GM23338 (cell line): ENCODE measurements at regions not wholly inside any gene's neighbourhood (a gene's known extent, or its start where the extent isn't known, plus 50 kb on each side); places are given as distances from the start of the nearest gene placed in this dataset.

Experiments used
- ATAC-seq: fragments of 200-7000 bp; cut with Tn5 transposase; 3 replicates; pipeline ENCODE4 v1.9.1; 2020
- DNase-seq: peaks from one replicate; pipeline ENCODE4 v3.0.0-alpha.2; 2015; ENCODE audit warnings: low spot score
- H2AFZ ChIP-seq: fragments of 200-600 bp; sonication (generic); 2 replicates; pipeline ENCODE4 v1.8.0; 2016; ENCODE audit warnings: antibody characterized with exemption, mild to moderate bottlenecking, moderate library complexity
- H3F3A ChIP-seq: fragments of 200-600 bp; sonication (generic); replicated peaks from 2 replicates; pipeline ENCODE4 v1.8.0; 2017; ENCODE audit warnings: antibody characterized with exemption, mixed run types, low read depth
- H3K27ac ChIP-seq: fragments of 200-600 bp; sonication (generic); 2 replicates; pipeline ENCODE4 v1.6.1; 2016; ENCODE audit warnings: low read depth
- H3K27me3 ChIP-seq: fragments of 200-600 bp; sonication (generic); 2 replicates; pipeline ENCODE4 v1.8.0; 2016; ENCODE audit warnings: mild to moderate bottlenecking, mixed run types, moderate library complexity; ENCODE audit not compliant: insufficient read depth
- H3K36me3 ChIP-seq: fragments of 200-600 bp; sonication (generic); 2 replicates; pipeline ENCODE4 v1.8.0; 2016; ENCODE audit warnings: mild to moderate bottlenecking; ENCODE audit not compliant: insufficient read depth
- H3K4me1 ChIP-seq: fragments of 200-600 bp; sonication (generic); 2 replicates; pipeline ENCODE4 v1.8.0; 2016; ENCODE audit warnings: mild to moderate bottlenecking, moderate library complexity; ENCODE audit not compliant: insufficient read depth
- H3K4me2 ChIP-seq: fragments of 200-600 bp; sonication (generic); 2 replicates; pipeline ENCODE4 v1.7.1; 2017; ENCODE audit warnings: mixed run types
- H3K4me3 ChIP-seq: fragments of 200-600 bp; sonication (generic); 2 replicates; pipeline ENCODE4 v1.6.1; 2016; ENCODE audit warnings: mixed run types
- H3K79me2 ChIP-seq: fragments of 200-600 bp; sonication (generic); replicated peaks from 2 replicates; pipeline ENCODE4 v1.8.0; 2017; ENCODE audit warnings: mild to moderate bottlenecking; ENCODE audit not compliant: insufficient read depth
- H3K9me2 ChIP-seq: fragments of 200-600 bp; sonication (generic); 2 replicates; pipeline ENCODE4 v1.8.0; 2017; ENCODE audit not compliant: insufficient read depth
- H4K20me1 ChIP-seq: fragments of 200-600 bp; sonication (generic); replicated peaks from 2 replicates; pipeline ENCODE4 v1.8.0; 2017; ENCODE audit warnings: mild to moderate bottlenecking; ENCODE audit not compliant: insufficient read depth
- H3K27ac Mint-ChIP-seq: 2 replicates; pipeline ENCODE4 v1.8.0; 2020; ENCODE audit warnings: inconsistent platforms, mild to moderate bottlenecking, moderate library complexity, mixed read lengths
- H3K27me3 Mint-ChIP-seq: 3 replicates; pipeline ENCODE4 v1.8.0; 2022; ENCODE audit warnings: low read depth, mild to moderate bottlenecking, moderate library complexity, mixed read lengths, inconsistent platforms; ENCODE audit not compliant: insufficient read depth, poor library complexity
- H3K36me3 Mint-ChIP-seq: 3 replicates; pipeline ENCODE4 v1.8.0; 2021; ENCODE audit warnings: low read depth, mild to moderate bottlenecking, inconsistent platforms, moderate library complexity, mixed read lengths
- H3K4me1 Mint-ChIP-seq: 3 replicates; pipeline ENCODE4 v1.8.0; 2020; ENCODE audit warnings: mild to moderate bottlenecking, inconsistent platforms, mixed read lengths
- H3K4me3 Mint-ChIP-seq: 3 replicates; pipeline ENCODE4 v1.8.0; 2021; ENCODE audit warnings: moderate library complexity, mild to moderate bottlenecking, inconsistent platforms, mixed read lengths
- H3K9me3 Mint-ChIP-seq: 3 replicates; pipeline ENCODE4 v1.8.0; 2020; ENCODE audit warnings: moderate library complexity, mild to moderate bottlenecking, inconsistent platforms, mixed read lengths
- CTCF ChIP-seq, 2 experiments: fragments of 200-600 bp in 1 of 2; sonication (generic) in 1 of 2; conservative IDR thresholded peaks; 2 replicates each; pipeline versions ENCODE4 v1.5.1 to v1.6.1; 2016 to 2017; ENCODE audit warnings: antibody characterized with exemption in 2 of 2, low read depth in 2 of 2, mild to moderate bottlenecking in 2 of 2, moderate library complexity in 1 of 2
- ETS1 ChIP-seq: IDR thresholded peaks from 2 replicates; pipeline ENCODE4 v1.6.1; 2016; ENCODE audit warnings: antibody characterized with exemption
- EZH2 ChIP-seq: fragments of 200-600 bp; sonication (generic); IDR thresholded peaks from one replicate; pipeline ENCODE4 v1.8.0; 2017; ENCODE audit warnings: antibody characterized with exemption, mild to moderate bottlenecking, low read depth; ENCODE audit not compliant: unreplicated experiment
- EZH2phosphoT487 ChIP-seq: fragments of 200-600 bp; sonication (generic); IDR thresholded peaks from one replicate; pipeline ENCODE4 v1.8.1; 2018; ENCODE audit warnings: antibody characterized with exemption; ENCODE audit not compliant: unreplicated experiment
- JUNB ChIP-seq: IDR thresholded peaks from one replicate; pipeline ENCODE4 v1.6.1; 2016; ENCODE audit warnings: antibody characterized with exemption; ENCODE audit not compliant: unreplicated experiment
- POLR2AphosphoS5 ChIP-seq: IDR thresholded peaks from 2 replicates; pipeline ENCODE4 v1.6.1; 2016; ENCODE audit warnings: antibody characterized with exemption, low read depth
- STAT1 ChIP-seq: IDR thresholded peaks from one replicate; pipeline ENCODE4 v1.6.1; 2016; ENCODE audit warnings: antibody characterized with exemption; ENCODE audit not compliant: unreplicated experiment
- ZNF114 ChIP-seq: fragments of 250-450 bp; sonication (Bioruptor Pico); IDR thresholded peaks from 2 replicates; pipeline ENCODE4 v1.5.0; 2020; ENCODE audit warnings: mild to moderate bottlenecking, moderate library complexity
- ZNF331 ChIP-seq: fragments of 250-450 bp; sonication (Bioruptor Pico); IDR thresholded peaks from 2 replicates; pipeline ENCODE4 v1.5.0; 2020; ENCODE audit warnings: low read depth, mild to moderate bottlenecking, moderate library complexity

DNA sequence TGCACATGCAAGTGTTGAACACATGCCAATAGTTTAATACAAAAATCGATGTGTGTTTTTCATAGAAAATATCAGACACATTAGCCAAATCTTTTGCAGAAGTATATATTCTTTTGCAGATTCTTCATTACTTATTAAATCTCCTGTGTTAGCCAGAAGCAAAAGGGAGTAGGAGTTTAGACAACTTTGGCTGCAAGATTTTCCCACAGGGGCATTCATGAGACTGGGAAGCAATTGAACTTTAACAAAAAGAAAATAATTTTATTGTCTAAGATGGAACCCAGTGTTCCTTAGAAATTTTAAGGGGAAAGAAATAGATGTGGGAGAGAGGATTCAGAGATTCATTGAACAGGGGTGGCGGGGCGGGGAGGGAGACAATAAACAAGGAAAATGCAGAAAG, 1336.0 kb downstream of the GATA3 start:
- DNase-seq (no peak), ATAC-seq (no peak)
- Mint-ChIP-seq H3K36me3 (no peaks in the 10 kb centered on the region), H3K4me1 (no peaks in the 10 kb centered on the region), H3K9me3 (no peaks in the 10 kb centered on the region), H3K4me3 (no peak overlapping the region), H3K27ac (no peak overlapping the region), H3K27me3 (no peaks in the 10 kb centered on the region)
- H3K27ac ChIP-seq: no peak overlapping the region
- TF ChIP-seq ZNF114 (CRISPR knock-in tag) (no peak), EZH2phosphoT487 (no peak), CTCF (conservative IDR thresholded peaks at IDR 0.05; ENCODE audit: low read depth in 2 of 2) (no peak), ETS1 (no peak), EZH2 (no peak), ZNF331 (CRISPR knock-in tag) (no peak)
- no peaks in the 10 kb centered on the region for H4K20me1 ChIP-seq
- no peak overlapping the region for H3K4me3 ChIP-seq
- no peaks in the 10 kb centered on the region for H3K79me2 ChIP-seq
- no peaks in the 10 kb centered on the region for H3K27me3 ChIP-seq
- H3K9me2 ChIP-seq: peaks cover 4% of the 10 kb centered on the region; the same call in 1 of the 2 replicates
- H2AFZ ChIP-seq: no peak overlapping the region
- H3K4me1 ChIP-seq: no peaks in the 10 kb centered on the region
- no peaks in the 10 kb centered on the region for H3F3A ChIP-seq
- no peaks in the 10 kb centered on the region for H3K36me3 ChIP-seq
- no peak overlapping the region for H3K4me2 ChIP-seq

GRCh38 chr10:9399275-9399983, 1344.9 kb downstream of the GATA3 start:
- H3K4me1 Mint-ChIP-seq: no peaks in the 10 kb centered on the region
- H3K4me3 Mint-ChIP-seq: no peak overlapping the region
- no peaks in the 10 kb centered on the region for H4K20me1 ChIP-seq
- no peak overlapping the region for H3K4me2 ChIP-seq
- TF ChIP-seq ZNF331 (CRISPR knock-in tag): no peak
- no peak for TF ChIP-seq STAT1
- no peak for TF ChIP-seq ETS1
- no peak for TF ChIP-seq CTCF (conservative IDR thresholded peaks at IDR 0.05; ENCODE audit: low read depth in 2 of 2)
- TF ChIP-seq JUNB: no peak
- TF ChIP-seq POLR2AphosphoS5: no peak
- no peaks in the 10 kb centered on the region for H3K27me3 ChIP-seq
- H3K36me3 Mint-ChIP-seq: 0 out of 3 replicates have a peak, but pooled peaks cover 4% of the 10 kb centered on the region
- H3F3A ChIP-seq: no peaks in the 10 kb centered on the region
- DNase-seq: no peak
- H3K36me3 ChIP-seq: no peaks in the 10 kb centered on the region
- H3K4me1 ChIP-seq: no peaks in the 10 kb centered on the region
- H3K27ac Mint-ChIP-seq: no peak overlapping the region
- no peak for ATAC-seq
- H3K79me2 ChIP-seq: no peaks in the 10 kb centered on the region
- H3K27me3 Mint-ChIP-seq: peaks cover 3% of the 10 kb centered on the region
- H3K27ac ChIP-seq: no peak overlapping the region
- H3K4me3 ChIP-seq: no peak overlapping the region
- no peak overlapping the region for H2AFZ ChIP-seq
- H3K9me2 ChIP-seq: no peaks in the 10 kb centered on the region
- H3K9me3 Mint-ChIP-seq: peaks cover 11% of the 10 kb centered on the region
